ENCODE measurements at regions not wholly inside any gene's neighbourhood (a gene's known extent, or its start where the extent isn't known, plus 50 kb on each side); places are given as distances from the start of the nearest gene placed in this dataset.
"Not testable (repeated sequence)": the region's sequence is repeated elsewhere in the genome, so short reads cannot be mapped to it uniquely, and the experiment has no call there.

DNA sequence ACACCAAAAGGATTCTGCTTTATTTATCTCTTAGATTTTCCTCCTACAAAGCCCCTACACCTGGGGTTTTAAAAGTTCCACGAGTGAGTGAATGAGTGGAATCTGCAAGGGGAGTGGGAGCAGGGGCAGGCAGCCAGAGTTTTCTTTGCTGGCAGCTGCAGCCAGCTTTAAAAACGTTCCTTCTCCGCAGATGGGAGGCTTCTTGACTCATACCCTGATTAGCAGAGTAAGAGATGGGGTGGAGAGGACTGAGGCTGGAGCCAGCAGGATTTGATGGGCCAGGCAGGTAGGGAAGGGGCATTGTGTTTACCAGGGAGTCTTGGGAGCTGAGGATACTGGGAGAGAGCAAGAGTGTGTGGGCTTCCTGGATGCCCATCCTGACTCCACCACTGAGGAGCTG lies 99.6 kb upstream of the TNP1 start:
- DNase-seq: no peak

DNA sequence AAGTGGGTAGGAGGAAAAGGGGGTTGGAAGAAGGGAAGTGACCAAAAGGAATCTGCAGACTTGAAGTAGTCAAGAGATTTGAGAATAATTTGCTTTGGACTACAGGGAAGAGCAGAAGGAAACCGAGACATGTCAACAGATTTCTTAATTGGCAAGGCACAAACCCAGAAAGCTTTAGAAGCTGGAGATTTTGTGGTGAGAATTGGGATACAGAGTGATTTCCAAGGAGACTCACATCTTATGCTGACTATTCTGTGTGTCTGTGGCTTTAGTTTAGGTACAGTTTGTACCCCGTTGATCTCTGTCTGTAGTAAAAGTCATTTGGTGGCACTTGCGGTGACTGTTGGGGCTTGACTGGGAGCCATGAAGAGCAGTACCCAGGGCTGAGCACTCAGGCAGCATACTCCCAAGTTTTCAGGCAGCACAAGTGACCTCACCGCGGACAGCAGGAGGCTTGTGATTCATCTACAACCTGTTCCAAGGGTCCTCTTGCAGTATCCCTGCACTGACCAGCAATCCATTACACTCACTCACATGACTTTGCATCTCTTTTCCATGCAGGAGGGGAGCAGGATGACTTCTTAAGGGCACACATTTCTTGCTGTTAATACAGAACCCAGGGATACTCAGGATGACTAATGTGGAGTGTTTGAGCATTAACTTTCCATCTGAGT lies 97.1 kb upstream of the TNP1 start:
- DNase-seq: no peak

DNA sequence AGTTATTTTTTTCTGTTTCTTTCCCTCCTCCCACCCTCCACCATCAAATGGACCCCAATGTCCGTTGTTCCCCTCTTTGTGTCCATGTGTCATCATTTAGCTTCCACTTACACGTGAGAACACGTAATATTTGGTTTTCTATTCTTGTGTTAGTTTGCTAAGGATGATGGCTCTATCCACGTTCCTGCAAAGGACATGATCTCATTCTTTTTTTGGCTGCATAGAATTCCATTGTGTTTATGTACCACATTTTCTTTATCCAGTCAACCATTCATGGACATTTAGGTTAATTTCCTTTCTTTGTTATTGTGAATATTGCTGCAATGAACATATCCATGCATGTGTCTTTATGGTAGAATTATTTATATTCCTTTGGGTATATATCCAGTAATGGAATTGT lies 91.3 kb upstream of the TNP1 start:
- DNase-seq: no peak

DNA sequence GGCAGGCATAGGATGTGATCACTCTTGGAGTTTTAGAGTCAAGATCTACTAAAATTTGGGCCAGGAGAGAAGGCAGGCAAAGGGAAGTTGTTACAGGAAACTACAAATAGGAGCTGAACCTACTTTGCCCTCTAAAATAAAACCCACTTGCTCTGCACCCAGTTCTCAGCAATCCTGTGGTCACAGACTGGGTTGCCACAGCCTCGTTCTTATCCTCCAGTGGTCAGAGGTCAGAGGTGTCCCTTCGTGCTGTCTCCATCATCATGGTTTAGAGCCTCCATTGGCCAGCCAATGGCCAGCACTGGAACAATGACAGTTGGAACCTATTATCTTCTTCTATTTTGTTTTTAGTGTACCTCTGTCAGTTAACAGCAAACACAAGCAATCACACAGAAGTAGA lies 90.7 kb upstream of the TNP1 start:
- DNase-seq: no peak

DNA sequence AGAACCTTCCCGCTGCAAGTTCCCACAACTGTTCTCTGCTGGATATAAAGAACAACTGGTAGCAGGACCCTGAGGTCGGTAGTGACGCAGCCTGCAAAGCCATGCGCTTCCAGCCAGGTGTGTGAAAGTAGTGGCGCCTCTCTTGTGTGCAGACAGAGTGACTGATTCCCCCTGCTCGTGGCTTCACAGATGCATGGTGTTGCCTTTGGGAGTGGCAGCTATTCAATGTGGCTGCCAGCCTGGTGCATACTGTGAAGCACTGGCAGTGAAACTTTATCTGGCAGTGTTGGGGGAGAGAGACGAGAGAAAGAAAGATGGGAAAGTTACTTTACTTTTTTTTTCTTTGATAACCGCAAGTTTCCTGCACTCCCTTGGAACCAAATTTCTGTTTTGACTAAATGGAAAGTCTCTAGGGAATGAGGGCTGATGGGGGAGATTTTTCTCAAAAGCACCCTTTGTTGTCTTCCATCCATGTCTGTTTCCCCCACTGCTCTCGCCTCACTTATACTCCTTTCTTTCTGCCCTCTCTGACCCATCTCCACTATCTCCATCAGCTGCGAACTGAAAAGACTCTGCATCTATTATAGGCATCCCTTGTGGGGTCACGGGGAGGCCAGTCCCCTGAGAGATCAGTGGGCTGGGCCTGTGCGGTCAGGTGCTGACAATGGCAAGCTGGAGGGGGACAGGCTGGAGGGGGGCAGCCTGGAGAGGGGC lies 90.0 kb upstream of the TNP1 start:
- DNase-seq: no peak

DNA sequence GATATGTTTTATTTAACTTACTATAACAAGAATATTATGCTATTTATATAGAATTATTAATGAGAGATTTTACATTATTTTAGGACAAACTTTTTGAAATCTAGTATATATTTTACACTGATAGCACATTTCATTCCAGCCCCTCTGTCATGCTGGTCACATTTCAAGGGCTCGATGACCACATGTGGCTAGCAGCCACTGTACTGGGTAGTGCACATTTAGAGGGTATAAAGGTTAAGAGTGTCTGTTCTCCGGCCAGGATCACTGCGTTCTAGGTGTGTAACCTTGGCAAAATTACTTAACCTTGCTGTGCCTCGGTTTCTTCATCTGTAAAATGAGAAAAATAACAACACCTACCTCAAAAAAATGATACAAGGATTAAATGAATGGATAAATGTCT lies 87.2 kb upstream of the TNP1 start:
- no peak for DNase-seq

DNA sequence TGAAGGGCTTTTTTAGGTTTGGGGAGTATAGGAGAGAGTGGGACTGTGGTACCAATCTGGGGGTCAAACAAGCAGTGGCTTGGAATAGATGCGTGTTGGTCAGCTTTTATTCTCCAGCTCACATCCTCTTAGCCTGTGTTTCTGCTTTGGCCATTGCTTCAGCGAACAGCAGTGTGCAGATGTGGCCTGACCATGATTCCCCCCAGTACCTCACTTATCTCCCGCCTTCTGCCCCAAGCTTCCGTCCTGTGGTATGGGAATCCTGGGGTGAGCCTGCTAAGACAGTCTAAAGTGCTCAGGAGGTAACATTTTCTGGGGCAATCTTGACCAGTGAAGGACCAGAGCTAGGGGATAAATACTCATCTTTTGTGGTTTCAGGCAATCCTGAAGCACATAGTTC lies 84.9 kb upstream of the TNP1 start:
- no peak for DNase-seq

DNA sequence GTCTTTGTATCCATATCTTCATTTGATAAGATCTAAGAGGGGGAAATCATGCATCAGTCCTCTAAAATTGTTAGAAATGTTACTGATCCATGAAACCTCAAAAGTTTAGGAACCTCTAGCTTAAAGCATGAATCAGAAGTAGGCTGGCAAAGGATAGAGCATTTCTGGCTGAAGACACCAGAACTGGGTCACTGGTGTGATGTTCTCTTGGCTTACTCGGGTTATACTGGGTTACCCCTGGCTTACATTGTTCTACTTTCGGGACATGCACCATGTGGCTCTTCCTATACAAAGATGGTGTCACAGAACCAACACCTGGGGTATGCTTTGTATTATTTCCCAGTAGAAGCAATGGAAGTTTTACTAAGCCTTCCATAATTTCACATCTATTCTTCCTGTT lies 83.2 kb upstream of the TNP1 start:
- DNase-seq: no peak

DNA sequence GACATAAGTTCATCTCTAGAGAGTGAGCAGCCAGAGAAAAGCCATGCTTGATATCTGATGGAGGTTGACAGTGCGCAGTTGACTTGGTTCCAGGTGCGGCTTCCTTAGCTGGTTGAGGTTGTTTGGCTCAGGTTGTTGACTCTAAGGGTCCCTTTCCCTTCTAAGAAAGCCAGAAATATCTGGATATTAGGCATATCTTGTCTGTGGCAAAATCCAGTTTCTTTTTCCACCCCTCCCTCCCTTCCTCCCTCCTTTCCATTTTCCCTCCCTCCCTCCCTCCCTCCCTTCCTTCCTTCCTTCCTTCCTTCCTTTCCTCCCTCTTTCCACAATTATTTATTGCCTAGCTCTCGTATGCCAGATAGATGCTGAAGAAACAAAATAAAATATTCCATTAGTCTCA lies 82.6 kb upstream of the TNP1 start:
- no peak for DNase-seq

DNA sequence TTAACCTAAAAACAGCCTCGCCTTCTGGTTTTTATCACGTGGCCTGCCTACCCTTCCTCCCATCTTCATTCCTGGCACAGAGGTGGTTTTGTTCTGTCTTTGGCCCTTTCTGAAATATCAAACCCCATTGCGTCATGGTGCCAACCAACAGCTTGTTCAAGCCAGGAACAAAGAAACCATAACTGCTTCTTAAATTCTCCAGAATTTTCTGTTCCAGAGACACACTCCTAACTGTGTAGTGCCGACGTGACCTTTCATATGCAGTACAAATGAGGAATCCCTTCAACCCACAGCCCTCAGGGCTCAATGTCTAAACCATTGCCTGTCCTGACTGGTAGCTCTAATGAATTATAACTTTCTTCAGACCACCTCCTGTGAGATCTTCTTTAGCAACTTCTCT lies 82.2 kb upstream of the TNP1 start:
- DNase-seq: no peak

DNA sequence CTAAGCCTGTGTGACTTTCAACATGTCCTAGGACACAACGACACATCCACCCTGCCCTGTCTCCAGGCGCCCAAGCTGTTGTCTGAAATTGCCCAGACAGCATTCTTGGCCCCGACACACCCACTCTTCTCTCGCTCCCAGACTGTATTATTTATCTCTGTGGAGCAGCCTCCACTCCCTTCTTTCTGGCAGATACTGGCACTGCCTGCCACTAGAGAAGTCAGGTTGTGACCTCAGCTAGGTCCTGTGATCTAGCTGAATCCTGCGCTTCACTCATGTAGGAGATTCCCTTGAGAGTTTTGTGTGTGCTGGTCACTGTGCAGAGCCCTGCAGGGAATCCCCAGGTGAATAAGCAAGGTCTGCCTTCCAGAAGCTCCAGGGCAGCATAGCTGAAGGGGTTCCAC lies 77.1 kb upstream of the TNP1 start:
- DNase-seq: no peak

DNA sequence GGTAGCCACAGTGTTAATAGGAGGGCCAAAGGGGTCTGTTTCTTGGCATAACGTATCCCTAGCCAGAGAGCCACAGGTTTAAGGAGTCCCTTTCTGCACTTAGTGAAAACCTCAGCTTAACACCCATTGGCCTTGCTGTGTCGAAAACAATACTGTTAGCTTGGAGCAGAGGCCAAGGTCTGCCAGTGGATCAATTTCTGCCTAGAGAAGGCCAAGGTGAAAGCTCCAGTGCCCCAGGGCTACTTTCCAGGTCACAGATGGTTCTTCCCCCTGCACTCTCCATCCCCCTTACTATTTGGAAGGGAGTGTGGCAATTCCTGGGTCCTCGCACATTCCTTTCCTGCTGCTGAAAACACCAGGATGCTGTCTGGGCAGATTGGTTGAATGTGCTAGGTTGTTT lies 74.8 kb upstream of the TNP1 start:
- DNase-seq: no peak

DNA sequence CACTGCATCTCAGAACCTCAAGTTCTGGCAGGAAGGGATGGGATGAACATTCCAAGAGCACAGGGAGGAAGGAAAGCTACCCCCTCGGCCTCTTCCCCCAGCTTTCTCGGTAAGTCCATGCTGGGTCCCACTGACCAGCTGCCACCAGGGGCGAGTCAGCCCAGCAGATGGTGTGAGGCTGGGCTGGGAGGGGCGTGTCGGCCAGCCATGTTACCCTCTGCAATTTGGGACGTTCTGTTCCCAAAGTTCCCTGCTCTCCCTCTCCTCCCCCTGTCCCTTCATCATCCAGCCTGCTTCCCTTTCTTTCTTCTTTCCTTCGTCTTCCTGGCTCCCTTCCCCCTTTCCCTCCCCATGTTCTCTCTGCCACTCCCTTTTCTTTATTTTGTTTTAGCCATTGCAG lies 74.3 kb upstream of the TNP1 start:
- no peak for DNase-seq

DNA sequence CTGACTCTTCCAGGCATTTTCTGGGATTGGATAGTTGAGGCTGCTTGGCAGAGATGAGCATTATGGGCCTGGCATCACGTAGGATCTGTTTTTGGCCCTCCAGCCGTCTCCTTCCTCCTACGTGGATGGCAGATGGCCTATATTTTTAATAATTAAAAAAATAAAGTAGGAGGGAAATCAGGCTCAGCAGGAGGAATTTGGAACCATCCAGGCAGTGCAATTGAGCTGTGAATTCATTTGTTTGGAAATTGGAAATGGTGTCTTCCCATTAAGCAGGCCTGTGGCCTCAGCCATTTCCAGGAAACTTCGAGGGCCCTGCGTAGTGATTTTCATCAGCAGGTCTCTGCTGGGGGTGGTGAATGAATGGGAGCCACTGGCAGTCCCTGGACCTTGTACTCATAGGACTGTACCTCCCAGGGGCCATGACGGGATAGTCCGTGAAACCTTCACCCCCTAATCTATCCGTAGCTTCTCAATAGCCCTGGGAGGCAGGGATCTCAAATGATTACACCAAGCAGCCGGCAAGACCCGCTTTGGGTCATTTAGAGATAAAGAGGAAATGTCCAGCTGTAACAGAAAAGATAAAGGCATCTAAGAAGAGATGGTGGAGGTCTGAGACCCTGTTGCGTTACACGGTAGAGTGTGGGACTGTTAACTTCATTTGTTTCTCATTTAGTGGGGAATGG lies 73.1 kb upstream of the TNP1 start:
- no peak for DNase-seq

DNA sequence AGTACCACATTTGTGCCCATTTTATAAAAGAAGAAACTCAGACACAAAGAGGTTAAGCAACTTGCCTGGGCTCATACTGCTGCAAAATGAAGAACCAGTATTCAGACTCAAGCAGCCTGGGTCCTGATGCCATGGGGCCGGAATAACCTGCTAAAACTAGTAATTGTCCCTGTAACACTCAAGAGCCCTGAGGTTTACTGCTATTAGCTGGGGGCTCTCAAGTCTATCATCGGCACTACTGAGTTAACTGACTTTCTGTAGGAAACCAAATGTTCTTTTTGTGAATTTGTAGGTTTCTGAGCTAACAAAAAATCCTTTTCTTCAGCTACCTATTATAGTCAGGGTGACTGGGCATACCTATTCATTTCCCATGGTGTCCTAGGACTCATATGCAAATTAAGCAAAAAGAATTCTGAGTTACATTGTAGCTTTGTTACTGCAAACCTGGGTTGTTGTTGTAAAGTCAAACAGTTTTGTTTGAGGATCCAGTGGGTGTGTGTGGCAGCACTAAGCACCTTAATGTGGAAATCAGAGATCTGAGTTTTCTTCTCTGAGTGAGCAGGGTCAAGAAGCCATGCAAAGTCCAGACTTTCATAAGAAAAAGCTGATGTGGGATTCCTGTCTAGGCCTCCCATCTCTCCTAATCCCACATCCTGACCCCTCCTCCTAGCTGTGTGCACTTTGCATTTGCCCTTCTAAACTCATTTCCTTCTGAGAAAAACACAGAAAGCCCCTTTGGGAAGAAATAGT lies 72.4 kb upstream of the TNP1 start:
- DNase-seq: no peak

DNA sequence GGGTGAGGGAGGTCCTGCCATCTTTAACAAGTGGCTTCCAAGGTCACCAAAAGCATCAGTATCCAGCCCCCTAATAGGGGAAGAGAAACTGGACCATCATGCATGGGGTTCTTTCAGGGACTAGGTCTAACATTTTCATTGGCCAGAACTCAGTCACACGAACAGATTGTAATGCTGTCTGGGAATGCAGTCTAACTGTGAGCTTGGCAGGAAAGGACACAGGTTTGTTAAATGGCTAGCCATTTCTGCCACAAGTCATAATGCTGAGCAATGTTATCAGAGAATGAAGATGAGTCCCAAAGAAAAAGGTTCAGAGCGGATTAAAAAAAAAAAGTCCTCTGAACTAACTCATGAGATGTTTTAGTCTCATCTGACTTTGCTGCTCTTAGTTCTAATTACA lies 70.9 kb upstream of the TNP1 start:
- DNase-seq: no peak

DNA sequence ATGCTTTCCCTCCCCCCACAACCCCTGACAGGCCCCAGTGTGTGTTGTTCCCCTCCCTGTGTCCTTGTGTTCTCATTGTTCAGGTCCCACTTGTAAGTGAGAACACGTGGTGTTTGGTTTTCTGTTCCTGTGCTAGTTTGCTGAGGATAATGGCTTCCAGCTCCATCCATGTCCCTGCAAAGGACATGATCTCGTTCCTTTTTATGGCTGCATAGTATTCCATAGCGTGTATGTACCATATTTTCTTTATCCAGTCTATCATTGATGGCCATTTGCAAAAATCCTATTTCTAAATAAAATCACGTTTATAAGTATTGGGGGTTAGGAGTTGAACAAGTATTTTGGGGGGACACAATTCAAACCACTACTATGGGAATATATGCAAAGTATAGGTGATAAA lies 69.5 kb upstream of the TNP1 start:
- DNase-seq: not testable (repeated sequence)

DNA sequence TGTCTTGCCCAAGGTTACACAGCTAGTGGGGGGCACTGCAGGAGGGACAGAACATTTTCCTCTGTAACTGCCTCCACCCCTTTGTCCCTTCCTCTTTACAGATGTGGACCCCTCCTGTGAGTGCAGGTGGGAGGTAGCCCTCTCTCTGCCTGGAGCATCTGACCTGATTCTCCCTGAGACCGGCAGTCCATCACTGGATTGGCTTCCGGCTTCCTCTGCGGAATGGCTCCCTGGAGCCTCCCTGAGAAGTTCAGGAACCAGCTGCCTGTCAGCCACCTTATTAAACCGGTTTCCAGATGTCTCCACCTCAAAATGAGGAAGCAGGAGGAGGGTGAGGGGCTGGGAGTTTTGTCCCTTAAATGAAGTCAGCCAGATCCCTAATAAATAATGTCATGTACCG lies 67.3 kb upstream of the TNP1 start:
- DNase-seq: no peak

DNA sequence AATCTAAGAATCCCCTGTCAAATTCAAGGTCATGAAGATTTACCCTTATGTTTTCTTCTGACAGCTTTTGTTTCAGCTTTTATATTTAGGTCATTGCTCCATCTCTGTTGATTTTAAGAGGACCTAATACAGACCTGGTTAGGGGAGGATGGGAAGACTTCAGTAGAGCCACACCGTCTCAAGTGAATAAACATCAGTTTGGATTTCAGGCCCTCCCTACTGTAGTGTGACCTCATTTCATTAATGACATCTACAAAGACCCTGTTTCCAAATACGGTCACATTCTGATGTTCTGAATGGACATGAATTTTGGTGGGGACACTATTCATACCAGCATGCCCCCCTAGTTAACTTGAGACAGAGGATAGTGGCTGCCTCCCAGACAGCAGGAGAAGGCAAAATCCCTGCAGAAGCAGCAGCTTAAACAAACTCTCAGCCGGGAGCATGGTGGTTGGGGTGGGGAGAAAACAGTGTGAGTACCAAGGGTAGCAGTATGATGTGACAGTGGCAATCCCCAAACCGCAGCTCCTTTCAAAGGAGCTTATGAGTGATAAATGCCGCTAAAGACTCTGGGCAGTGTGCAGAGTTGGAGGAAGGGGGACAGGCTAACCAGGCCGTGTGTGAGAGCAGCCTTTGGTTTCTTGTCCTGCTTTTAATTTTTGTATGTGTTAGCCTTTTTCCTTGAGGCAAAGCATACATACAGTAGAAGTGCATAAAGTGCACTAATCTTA lies 65.9 kb upstream of the TNP1 start:
- DNase-seq: no peak

DNA sequence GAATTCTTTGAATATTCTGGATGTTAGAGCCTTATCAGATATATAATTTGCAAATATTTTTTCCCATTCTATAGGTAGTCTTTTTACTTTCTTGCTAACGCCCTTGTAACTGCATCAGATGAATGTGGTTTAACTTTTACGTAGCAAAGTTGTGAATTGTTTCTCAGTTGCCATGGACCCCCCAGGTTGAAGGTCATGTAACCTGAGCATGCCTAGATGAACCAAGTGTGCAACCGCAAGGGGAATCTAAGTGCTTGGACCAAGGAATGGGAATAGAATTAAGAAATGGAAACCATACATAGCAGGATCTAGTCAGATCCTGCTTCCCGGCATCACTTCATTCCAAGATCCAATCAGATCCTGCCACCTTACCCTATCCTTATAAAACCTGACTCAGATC lies 65.1 kb upstream of the TNP1 start:
- no peak for DNase-seq

DNA sequence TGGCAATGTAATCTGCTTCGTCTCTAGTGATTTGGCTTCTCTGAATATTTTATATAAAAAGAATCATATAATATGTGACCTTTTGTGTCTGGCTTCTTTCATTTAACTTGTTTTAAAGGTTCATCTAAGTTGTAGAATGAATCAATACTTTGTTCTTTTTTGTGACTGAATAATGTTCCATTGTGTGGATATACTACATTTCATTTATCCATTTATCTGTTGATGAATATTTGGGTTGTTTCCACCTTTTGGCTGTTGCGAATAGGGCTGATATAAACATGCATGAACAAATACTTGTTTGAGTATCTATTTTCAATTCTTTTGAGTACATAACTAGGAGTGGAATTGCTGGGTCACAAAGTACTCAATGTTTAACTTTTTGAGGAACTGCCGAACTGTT lies 63.8 kb upstream of the TNP1 start:
- DNase-seq: no peak

DNA sequence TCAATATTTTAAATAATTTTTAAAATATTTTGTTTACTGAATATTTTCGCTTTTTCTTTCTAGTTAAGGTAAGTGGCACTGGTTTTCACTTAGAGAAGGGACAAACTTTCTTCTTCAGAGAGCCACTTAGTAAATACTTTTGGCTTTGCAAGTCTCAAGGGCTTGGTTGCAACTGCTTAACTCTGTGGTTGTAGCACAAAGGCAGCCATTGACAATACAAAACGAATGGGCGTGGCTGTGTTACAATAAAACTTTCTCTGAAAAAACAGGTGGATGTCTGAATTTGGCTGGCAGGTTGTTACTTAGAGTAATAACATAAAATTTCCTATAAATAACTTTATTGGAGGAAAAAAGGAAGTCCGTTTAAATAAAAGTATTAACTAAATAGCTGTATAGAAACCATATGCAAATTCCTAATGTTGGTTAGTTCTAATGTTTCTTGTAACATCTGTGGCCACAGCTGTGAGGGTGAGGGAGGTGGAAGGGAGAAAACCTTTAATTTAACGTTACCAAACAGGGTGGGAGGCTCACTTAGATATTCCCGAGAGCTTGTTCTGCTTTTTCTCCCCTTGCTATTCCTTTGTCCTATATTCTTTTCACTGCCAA lies 62.4 kb upstream of the TNP1 start:
- DNase-seq: no peak
